NT2/D1 (cell line): ENCODE measurements at regions not wholly inside any gene's neighbourhood (a gene's known extent, or its start where the extent isn't known, plus 50 kb on each side); places are given as distances from the start of the nearest gene placed in this dataset.

Source experiments
- DNase-seq: peaks from one replicate; pipeline ENCODE4 v3.0.0-alpha.2; 2011; ENCODE audit warnings: low read depth, low spot score
- H3K27me3 ChIP-seq: 2 replicates; pipeline ENCODE4 v1.6.0; 2011; ENCODE audit warnings: mild to moderate bottlenecking; ENCODE audit not compliant: insufficient read length, insufficient read depth
- H3K36me3 ChIP-seq: 2 replicates; pipeline ENCODE4 v1.6.1; 2011; ENCODE audit warnings: mild to moderate bottlenecking, low read length, mixed read lengths; ENCODE audit not compliant: insufficient read depth, insufficient read length
- H3K4me1 ChIP-seq: 2 replicates; pipeline ENCODE4 v1.5.1; 2011; ENCODE audit not compliant: insufficient read depth, insufficient read length
- H3K4me3 ChIP-seq: 2 replicates; pipeline ENCODE4 v1.5.1; 2011; ENCODE audit warnings: low read depth; ENCODE audit not compliant: insufficient read length
- H3K9ac ChIP-seq: 2 replicates; pipeline ENCODE4 v1.6.0; 2011; ENCODE audit warnings: low read depth; ENCODE audit not compliant: insufficient read length
- H3K9me3 ChIP-seq: 2 replicates; pipeline ENCODE4 v1.5.1; 2011; ENCODE audit warnings: mild to moderate bottlenecking, low read length; ENCODE audit not compliant: insufficient read depth
- SUZ12 ChIP-seq: IDR thresholded peaks from 2 replicates; pipeline ENCODE4 v1.6.1; 2011; ENCODE audit not compliant: insufficient read length, insufficient read depth; ENCODE audit errors: extremely low read depth
- YY1 ChIP-seq: IDR thresholded peaks from 2 replicates; pipeline ENCODE4 v1.6.1; 2011; ENCODE audit not compliant: insufficient read length, insufficient read depth
- ZNF274 ChIP-seq: IDR thresholded peaks from 2 replicates; pipeline ENCODE4 v1.6.1; 2011; ENCODE audit warnings: mild to moderate bottlenecking, low read depth, low read length

- Histone ChIP-seq H3K4me1 (no peaks in the 10 kb centered on the region), H3K9me3 (no peaks in the 10 kb centered on the region), H3K4me3 (no peak overlapping the region), H3K9ac (no peak overlapping the region), H3K27me3 (no peaks in the 10 kb centered on the region), H3K36me3 (no peaks in the 10 kb centered on the region)
- no peak for DNase-seq
- no peak for TF ChIP-seq ZNF274
- TF ChIP-seq SUZ12 = no peak
- TF ChIP-seq YY1 = no peak
Measured at GRCh38 chr17:53571342-53571741, 251.4 kb upstream of the KIF2B start.

- TF ChIP-seq SUZ12 (no peak), YY1 (no peak), ZNF274 (no peak)
- H3K27me3 ChIP-seq = no peaks in the 10 kb centered on the region
- no peak overlapping the region for H3K4me3 ChIP-seq
- no peaks in the 10 kb centered on the region for H3K9me3 ChIP-seq
- no peak overlapping the region for H3K9ac ChIP-seq
- no peak for DNase-seq
- no peaks in the 10 kb centered on the region for H3K4me1 ChIP-seq
- H3K36me3 ChIP-seq = no peaks in the 10 kb centered on the region
Measured at GRCh38 chr17:53570731-53571130, 252.0 kb upstream of the KIF2B start.

DNA sequence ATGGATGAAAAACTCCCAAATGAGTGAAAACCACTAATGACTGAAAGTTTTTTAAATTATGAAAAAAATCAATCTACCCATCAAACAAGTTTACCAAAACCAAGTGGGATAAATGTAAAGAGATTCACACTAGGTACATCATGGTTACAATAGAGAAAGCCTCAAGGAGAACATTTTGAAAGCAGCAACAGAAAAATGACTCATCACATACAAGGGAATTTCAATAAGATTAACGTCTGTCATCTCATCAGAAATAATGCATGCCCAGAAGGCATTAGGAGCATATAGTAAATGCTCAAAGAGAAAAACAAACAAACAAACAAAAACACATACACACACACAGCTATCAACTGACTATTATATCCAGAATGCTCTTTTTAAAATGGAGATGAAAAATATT, 261.8 kb upstream of the KIF2B start:
- H3K27me3 ChIP-seq = no peaks in the 10 kb centered on the region
- H3K9me3 ChIP-seq = no peaks in the 10 kb centered on the region
- DNase-seq = no peak
- no peak overlapping the region for H3K4me3 ChIP-seq
- TF ChIP-seq SUZ12 (no peak), YY1 (no peak), ZNF274 (no peak)
- no peaks in the 10 kb centered on the region for H3K36me3 ChIP-seq
- H3K4me1 ChIP-seq = no peaks in the 10 kb centered on the region
- H3K9ac ChIP-seq = no peak overlapping the region

DNA sequence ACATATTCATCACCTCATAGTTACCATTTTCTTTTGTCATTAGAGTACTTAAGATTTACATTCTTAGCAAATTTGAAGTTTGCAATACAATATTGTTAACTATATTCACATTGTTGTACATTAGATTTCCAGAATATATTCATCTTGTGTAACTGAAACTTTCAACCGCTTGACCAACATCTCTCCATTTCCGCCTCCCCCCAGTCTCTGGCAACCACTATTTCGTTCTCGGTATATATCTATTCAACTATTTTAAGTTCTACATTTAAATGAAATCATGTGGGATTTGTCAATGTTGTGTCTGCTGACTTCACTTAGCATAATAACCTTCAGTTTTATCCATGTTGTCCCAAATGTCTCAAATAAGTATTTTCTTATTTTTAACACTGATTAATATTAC, 274.5 kb upstream of the KIF2B start:
- TF ChIP-seq SUZ12 (no peak), YY1 (no peak), ZNF274 (no peak)
- Histone ChIP-seq H3K4me1 (no peaks in the 10 kb centered on the region), H3K36me3 (no peaks in the 10 kb centered on the region), H3K9ac (no peak overlapping the region), H3K9me3 (no peaks in the 10 kb centered on the region), H3K27me3 (no peaks in the 10 kb centered on the region), H3K4me3 (no peak overlapping the region)
- no peak for DNase-seq

DNA sequence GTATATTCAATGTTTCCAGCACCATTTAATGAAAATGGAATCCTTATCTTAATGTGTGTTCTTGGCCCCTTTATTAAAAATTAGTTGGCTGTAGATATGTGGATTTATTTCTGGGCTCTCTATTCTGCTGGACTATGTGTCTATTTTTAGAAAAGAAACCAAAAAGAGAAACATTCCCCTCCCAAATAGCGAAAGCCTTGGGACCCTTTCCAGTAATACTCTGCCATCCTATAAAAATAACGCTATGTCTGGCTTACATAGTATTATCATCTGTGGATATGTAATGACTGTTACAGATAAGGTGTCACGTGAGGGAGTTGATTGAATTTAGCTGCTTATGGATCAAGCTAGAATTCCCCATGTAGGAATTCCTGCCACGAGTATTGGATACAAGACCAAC, 279.3 kb upstream of the KIF2B start:
- Histone ChIP-seq H3K4me1 (no peaks in the 10 kb centered on the region), H3K27me3 (no peaks in the 10 kb centered on the region), H3K36me3 (no peaks in the 10 kb centered on the region), H3K9ac (no peak overlapping the region), H3K9me3 (no peaks in the 10 kb centered on the region), H3K4me3 (no peak overlapping the region)
- DNase-seq = no peak
- TF ChIP-seq SUZ12 = no peak
- no peak for TF ChIP-seq ZNF274
- TF ChIP-seq YY1 = no peak

DNA sequence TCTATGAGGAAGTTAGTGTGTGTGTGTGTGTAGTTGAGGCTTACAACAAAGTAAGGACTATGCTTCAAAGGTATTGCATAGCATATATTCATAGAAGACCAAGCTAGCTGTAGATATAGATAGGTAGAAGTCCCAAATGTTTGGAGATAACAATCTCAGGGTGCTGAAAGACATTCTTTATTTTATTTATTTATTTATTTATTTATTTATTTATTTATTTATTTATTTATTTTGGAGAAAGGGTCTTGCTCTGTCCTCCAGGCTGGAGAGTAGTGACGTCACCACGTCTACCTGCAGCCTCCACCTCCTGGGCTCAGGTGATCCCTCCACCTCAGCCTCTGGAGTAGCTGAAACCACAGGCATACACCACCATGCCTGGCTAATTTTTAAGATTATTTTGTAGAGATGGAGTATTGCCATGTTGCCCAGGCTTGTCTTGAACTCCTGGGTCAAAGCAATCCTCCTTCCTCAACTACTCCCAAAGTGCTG, 284.6 kb upstream of the KIF2B start:
- no peaks in the 10 kb centered on the region for H3K27me3 ChIP-seq
- TF ChIP-seq YY1 (no peak), SUZ12 (no peak), ZNF274 (no peak)
- no peak for DNase-seq
- H3K4me3 ChIP-seq = no peak overlapping the region
- H3K36me3 ChIP-seq = no peaks in the 10 kb centered on the region
- no peak overlapping the region for H3K9ac ChIP-seq
- no peaks in the 10 kb centered on the region for H3K9me3 ChIP-seq
- H3K4me1 ChIP-seq = no peaks in the 10 kb centered on the region

- H3K9me3 ChIP-seq = no peaks in the 10 kb centered on the region
- no peaks in the 10 kb centered on the region for H3K36me3 ChIP-seq
- H3K9ac ChIP-seq = no peak overlapping the region
- no peaks in the 10 kb centered on the region for H3K27me3 ChIP-seq
- no peak for DNase-seq
- H3K4me3 ChIP-seq = no peak overlapping the region
- no peaks in the 10 kb centered on the region for H3K4me1 ChIP-seq
- TF ChIP-seq YY1 (no peak), SUZ12 (no peak), ZNF274 (no peak)
Measured at GRCh38 chr17:53527473-53527872, 295.3 kb upstream of the KIF2B start.

DNA sequence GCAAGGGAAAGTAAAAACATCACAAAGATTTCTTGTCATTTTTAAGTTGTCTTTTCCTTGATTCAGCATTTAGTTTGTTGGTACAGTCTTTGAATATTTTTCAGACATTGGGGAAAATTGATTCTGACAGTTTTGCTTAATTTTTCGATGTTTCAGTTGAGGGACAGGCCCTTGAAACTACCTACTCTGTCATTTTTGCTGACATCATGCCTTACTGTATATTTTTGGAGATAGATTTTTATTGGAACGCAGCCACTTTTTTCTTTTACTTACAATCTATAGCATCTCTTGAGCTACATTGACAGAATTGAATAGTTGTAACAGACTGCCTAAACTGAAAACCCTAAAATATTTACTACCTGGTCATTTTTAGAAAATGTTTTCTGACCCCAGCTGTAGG, 297.1 kb upstream of the KIF2B start:
- no peak overlapping the region for H3K9ac ChIP-seq
- no peaks in the 10 kb centered on the region for H3K9me3 ChIP-seq
- no peaks in the 10 kb centered on the region for H3K27me3 ChIP-seq
- no peak for DNase-seq
- H3K36me3 ChIP-seq = no peaks in the 10 kb centered on the region
- no peak for TF ChIP-seq YY1
- TF ChIP-seq ZNF274 = no peak
- TF ChIP-seq SUZ12 = no peak
- no peaks in the 10 kb centered on the region for H3K4me1 ChIP-seq
- no peak overlapping the region for H3K4me3 ChIP-seq
